ENCODE measurements at regions not wholly inside any gene's neighbourhood (a gene's known extent, or its start where the extent isn't known, plus 50 kb on each side); places are given as distances from the start of the nearest gene placed in this dataset.

GRCh38 chr5:6159832-6160430 lies 218.4 kb downstream of the MED10 start:
- DNase-seq, result no peak

DNA sequence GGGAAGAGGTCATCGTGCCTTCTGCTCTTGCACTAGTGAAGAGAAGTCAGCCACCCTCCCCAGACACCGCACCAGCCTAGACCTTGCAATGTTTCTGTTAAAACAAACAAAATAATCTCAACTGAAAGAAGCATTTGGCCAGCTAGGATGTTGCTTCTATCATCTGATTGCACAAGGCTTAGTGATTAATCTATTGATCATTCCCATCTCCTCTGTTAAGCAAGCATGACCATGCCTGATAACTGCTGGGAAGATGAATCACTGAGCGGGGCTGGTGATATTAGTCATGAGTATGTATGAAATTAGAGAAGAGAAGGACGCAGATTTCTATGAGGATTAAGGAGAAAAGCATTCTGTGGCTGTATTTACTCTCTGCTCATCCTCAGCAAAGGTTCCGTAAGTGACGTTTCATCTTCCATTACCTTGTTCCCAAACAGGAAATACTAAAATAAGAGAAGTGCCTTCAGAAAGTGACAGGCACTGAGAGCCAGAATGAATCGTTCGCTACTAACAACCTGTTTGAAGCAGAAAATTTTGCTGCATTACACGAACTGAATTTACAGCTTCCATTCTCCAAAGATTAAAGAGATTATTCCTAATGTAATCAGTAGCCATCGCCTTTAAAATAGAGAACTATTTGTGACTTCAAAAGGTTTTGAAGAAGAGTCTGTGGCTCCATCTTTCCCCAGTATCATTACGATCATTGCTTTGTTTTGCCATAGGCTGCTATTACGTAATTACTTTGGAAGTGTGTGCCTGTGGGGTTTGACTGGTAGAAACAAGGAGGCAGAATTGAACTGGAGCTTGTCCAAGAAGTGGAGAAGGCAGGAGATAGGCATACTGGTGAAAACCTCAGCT lies 219.1 kb downstream of the MED10 start:
- DNase-seq, result no peak

DNA sequence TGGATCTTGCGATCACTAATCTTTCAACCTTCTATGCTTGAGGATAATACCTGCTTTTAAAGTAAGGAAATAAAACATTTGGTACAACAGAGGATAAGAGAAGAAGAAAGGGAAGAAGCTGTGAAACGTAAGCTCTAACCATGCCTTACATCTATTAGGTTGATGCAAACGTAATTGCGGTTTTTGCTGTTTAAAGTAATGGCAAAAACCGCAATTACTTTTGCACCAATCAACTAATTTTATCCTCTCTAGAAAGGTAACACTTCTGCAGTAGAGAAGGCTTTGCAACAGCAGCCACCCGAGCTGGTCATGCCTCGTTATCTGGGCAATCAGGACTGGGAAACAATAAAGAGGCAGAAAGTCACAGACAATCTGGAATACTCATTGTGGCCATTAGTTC lies 224.1 kb downstream of the MED10 start:
- no peak for DNase-seq

GRCh38 chr5:6146271-6146670 lies 232.1 kb downstream of the MED10 start:
- no peak for DNase-seq

GRCh38 chr5:6145616-6146237 lies 232.6 kb downstream of the MED10 start:
- DNase-seq, result no peak

GRCh38 chr5:6143523-6143922 lies 234.8 kb downstream of the MED10 start:
- DNase-seq, result no peak

- DNase-seq, result no peak
Measured at GRCh38 chr5:6142353-6142752, 236.0 kb downstream of the MED10 start.

- DNase-seq, result no peak
Measured at GRCh38 chr5:6140219-6140618, 238.1 kb downstream of the MED10 start.

- no peak for DNase-seq
Measured at GRCh38 chr5:6135977-6136376, 242.4 kb downstream of the MED10 start.

DNA sequence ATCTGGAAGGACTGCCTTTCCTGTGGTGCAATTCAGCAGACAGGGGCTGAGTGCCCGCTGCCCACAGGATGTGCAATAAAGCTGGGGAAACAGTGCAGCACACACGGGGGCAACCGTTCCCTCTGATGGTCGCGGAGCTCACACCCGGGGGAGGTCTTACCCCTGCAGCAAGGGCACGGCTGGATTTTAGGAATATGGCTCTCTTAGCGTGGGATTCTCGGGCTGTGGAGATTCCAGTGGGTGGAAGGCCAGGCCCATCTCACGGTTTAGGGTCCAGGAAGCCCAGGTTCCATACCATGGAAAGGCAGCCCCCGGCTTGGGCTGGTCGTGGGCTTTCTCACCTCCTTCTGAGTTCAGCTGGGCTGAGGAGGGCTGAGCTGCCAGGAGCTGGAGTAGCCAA lies 244.1 kb downstream of the MED10 start:
- DNase-seq, result no peak

GRCh38 chr5:6125781-6126180 lies 252.6 kb downstream of the MED10 start:
- no peak for DNase-seq

DNA sequence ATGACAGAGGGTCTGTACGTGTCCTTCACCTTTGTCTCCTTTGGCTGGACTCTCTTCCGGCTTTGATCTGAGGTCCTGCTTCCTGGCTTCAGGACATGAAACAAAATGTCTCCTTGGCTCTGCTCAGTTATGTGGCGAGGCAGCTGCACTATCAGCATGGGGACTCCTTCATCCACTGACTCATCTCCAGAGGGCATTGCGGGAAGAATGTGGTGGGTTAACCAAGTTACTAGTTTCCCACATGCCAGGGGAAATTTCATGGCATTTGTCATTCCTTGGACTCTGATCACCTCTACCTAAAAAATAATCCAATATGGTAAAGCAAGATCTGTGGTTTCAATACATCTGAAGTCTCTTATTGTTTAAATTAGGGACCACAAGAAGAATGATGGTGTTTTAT lies 259.7 kb downstream of the MED10 start:
- DNase-seq, result no peak

DNA sequence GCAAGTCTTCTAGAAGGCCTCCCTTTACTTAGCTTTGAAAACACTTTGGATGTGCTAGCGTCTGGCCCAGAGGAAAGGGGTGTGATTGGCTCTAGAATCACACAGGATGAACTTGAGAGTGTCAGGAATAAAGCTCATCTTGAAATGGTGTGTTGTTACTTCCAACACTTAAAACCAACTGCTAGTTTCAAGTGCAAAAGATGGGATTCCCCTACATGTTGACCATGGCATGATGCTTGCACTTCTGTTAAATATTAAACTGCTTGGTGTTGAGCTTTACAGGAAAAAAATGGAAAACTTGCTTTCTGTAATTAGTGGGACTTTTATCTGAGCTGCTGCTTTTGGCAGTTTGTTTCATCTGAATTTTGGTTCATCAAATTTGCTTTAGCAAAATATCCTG lies 261.1 kb downstream of the MED10 start:
- DNase-seq, result no peak

DNA sequence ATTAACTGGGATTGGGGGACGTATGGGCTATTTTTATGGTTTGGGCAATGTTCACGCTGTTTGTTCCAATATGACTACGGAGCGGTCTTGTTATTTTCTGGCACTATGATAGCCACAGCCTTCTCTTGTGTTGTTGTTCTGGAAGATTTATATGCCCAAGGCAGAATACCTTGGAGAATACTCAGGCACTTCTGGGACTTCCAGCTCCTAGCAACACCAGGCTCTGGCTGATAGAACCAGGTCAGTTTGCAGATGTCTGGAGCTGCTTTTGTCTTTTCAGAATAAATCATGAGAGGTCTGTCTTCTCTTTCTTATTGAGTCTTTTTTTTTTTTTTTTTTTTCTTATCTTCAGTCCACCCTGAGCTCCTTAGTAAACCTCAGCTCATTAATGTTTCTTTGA lies 262.5 kb downstream of the MED10 start:
- no peak for DNase-seq

DNA sequence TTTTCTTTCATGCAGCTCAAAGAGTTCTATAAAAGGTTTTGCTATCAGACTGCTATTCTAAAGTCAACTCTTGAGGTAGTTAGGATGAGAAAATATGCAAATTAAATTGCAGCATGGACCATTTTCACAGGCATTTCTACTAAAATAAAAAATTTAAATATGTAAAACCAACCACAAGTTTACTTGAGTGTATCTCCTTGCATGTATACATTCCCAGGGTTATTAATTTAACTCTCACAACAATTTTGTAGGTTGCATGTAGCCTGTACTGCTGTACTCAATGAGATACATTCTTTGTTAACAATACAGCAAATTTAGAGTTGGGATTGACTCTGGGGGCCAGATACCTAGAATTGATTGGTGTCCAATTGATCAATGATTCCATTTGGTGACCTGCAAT lies 265.8 kb downstream of the MED10 start:
- DNase-seq, result no peak

GRCh38 chr5:6112125-6112524 lies 266.2 kb downstream of the MED10 start:
- no peak for DNase-seq

GRCh38 chr5:6111131-6111530 lies 267.2 kb downstream of the MED10 start:
- no peak for DNase-seq

- DNase-seq, result no peak
Measured at GRCh38 chr5:6110441-6111005, 267.8 kb downstream of the MED10 start.

DNA sequence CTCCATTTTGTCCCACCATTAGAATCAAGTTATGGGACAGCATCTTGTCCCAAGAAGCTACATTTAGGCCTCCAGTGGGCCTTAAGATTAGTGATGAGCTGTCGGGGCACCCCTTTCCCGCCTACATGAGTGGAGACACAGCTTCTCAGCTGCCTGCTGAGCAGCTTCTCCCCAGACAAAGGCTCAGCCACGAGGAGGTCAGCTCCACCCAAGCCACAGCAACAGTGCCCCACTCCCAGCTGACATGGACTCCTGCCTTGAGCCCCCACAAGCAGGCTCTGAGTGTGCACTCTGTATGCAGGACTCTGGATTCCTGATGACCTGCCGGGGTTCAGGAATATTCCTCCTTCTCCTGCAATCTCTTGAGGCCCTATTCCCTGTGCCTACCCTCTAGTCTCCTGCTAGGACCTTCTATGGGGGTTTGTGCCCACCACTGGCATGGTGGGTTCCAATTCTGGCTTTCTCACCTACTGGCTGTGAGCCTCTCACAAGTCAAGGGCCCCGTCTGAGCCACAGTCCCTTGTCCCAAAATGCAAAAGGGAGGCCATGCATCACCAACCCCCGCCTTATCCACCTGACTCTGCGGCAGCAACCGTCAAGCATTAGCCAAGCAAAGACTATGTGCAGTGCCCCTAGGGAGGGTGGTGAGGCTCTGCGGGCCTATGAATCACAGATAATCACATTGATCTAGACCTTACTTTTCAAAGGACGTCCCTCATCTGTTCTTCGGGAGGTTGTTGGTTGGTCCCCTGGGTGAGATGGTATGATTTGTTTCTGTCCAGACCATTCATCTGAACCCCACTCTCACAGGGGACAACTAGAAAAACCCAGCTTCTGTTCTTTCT lies 269.1 kb downstream of the MED10 start:
- DNase-seq, result no peak

- no peak for DNase-seq
Measured at GRCh38 chr5:6108540-6108848, 269.9 kb downstream of the MED10 start.

- DNase-seq, result no peak
Measured at GRCh38 chr5:6107675-6108539, 270.4 kb downstream of the MED10 start.

GRCh38 chr5:6106756-6107155 lies 271.6 kb downstream of the MED10 start:
- DNase-seq, result no peak
